A673 (cell line): ENCODE measurements at regions not wholly inside any gene's neighbourhood (a gene's known extent, or its start where the extent isn't known, plus 50 kb on each side); places are given as distances from the start of the nearest gene placed in this dataset.

Experiments
- BruUV-seq: library from RNA; stranded (reverse); fragments of 400-500 nt; replicated peaks from 2 replicates; lab custom pipeline; 2021; lab: Mats Ljungman, UMichigan
- CTCF ChIA-PET: fragments of 300-600 bp; sonication (Branson Sonifier 250); formaldehyde crosslinking; loops from one replicate; lab custom pipeline; 2022; ENCODE audit warnings: antibody characterized with exemption; lab: Charles Lee
- POLR2A ChIA-PET: fragments of 300-600 bp; sonication (Branson Sonifier 250); formaldehyde crosslinking; loops from one replicate; lab custom pipeline; 2022; ENCODE audit warnings: antibody characterized with exemption; ENCODE audit not compliant: low non-redundant PET; lab: Charles Lee
- DNase-seq: peaks from one replicate; pipeline ENCODE4 v3.0.0-alpha.2; 2015; ENCODE audit warnings: low spot score
- H3K27ac ChIP-seq: fragments of 200-600 bp; sonication (generic); 2 replicates; pipeline ENCODE4 v1.5.1; 2016; ENCODE audit warnings: mixed run types, low read depth, mild to moderate bottlenecking, mixed read lengths, antibody characterized with exemption, low read length; ENCODE audit not compliant: poor library complexity, severe bottlenecking
- H3K27me3 ChIP-seq: fragments of 200-600 bp; sonication (generic); replicated peaks from 2 replicates; pipeline ENCODE4 v1.6.1; 2017; ENCODE audit warnings: mixed run types, low read depth, mild to moderate bottlenecking, mixed read lengths, antibody characterized with exemption, low read length; ENCODE audit not compliant: insufficient read depth, poor library complexity
- H3K36me3 ChIP-seq: fragments of 200-600 bp; sonication (generic); 2 replicates; pipeline ENCODE4 v1.6.1; 2016; ENCODE audit warnings: mixed run types, mild to moderate bottlenecking, mixed read lengths, antibody characterized with exemption, low read length; ENCODE audit not compliant: insufficient read depth, poor library complexity, severe bottlenecking
- H3K4me1 ChIP-seq: fragments of 200-600 bp; sonication (generic); 2 replicates; pipeline ENCODE4 v1.6.1; 2017; ENCODE audit warnings: mixed run types, mild to moderate bottlenecking, mixed read lengths, antibody characterized with exemption, low read length; ENCODE audit not compliant: insufficient read depth, poor library complexity, severe bottlenecking
- H3K4me3 ChIP-seq: fragments of 200-600 bp; sonication (generic); 2 replicates; pipeline ENCODE4 v1.5.1; 2016; ENCODE audit warnings: low read depth, mixed run types, mild to moderate bottlenecking, mixed read lengths, low read length; ENCODE audit not compliant: poor library complexity, severe bottlenecking
- H3K9me3 ChIP-seq: fragments of 200-600 bp; sonication (generic); 2 replicates; pipeline ENCODE4 v1.6.1; 2016; ENCODE audit warnings: mixed run types, low read depth, mild to moderate bottlenecking, mixed read lengths, antibody characterized with exemption, low read length; ENCODE audit not compliant: poor library complexity, severe bottlenecking
- EZH2 ChIP-seq: fragments of 200-600 bp; sonication (generic); IDR thresholded peaks from 2 replicates; pipeline ENCODE4 v1.6.1; 2017; ENCODE audit warnings: borderline replicate concordance, low read depth, mild to moderate bottlenecking, mixed read lengths, antibody characterized with exemption, low read length; ENCODE audit not compliant: poor library complexity, severe bottlenecking
- intact Hi-C: fragments of 100-400 bp; cut with micrococcal nuclease; formaldehyde crosslinking; loops from one replicate; pipeline ENCODE4 v1.10.0; 2022; ENCODE audit not compliant: unreplicated experiment
- TF ChIP-seq, protein P1 (sequence below): fragments of 300-800, 200-600 bp; sonication (generic); conservative IDR thresholded peaks from 2 replicates; pipeline ENCODE4 v1.5.1; 2017; ENCODE audit warnings: low read depth, mild to moderate bottlenecking, antibody characterized with exemption, low read length, moderate library complexity, mixed read lengths

- intact Hi-C loops = loop anchor here (10.0 kb wide), 2 partner anchors 889 to 1149 kb away; no protein-coding TSS in a partner anchor
- POLR2A ChIA-PET = no interaction called here
- Histone ChIP-seq H3K4me1 (no peaks in the 10 kb centered on the region), H3K36me3 (no peaks in the 10 kb centered on the region), H3K27ac (no peak overlapping the region), H3K27me3 (no peaks in the 10 kb centered on the region), H3K4me3 (no peak overlapping the region), H3K9me3 (no peaks in the 10 kb centered on the region)
- CTCF ChIA-PET = no interaction called here
- TF ChIP-seq EZH2 = no peak
- TF ChIP-seq, protein P1, sequence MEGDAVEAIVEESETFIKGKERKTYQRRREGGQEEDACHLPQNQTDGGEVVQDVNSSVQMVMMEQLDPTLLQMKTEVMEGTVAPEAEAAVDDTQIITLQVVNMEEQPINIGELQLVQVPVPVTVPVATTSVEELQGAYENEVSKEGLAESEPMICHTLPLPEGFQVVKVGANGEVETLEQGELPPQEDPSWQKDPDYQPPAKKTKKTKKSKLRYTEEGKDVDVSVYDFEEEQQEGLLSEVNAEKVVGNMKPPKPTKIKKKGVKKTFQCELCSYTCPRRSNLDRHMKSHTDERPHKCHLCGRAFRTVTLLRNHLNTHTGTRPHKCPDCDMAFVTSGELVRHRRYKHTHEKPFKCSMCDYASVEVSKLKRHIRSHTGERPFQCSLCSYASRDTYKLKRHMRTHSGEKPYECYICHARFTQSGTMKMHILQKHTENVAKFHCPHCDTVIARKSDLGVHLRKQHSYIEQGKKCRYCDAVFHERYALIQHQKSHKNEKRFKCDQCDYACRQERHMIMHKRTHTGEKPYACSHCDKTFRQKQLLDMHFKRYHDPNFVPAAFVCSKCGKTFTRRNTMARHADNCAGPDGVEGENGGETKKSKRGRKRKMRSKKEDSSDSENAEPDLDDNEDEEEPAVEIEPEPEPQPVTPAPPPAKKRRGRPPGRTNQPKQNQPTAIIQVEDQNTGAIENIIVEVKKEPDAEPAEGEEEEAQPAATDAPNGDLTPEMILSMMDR = no peak
- BruUV-seq = no TSS peak
- no peak for DNase-seq
These were observed 101.2 kb upstream of the FSHR start for GRCh38 chr2:49255409-49255971.

- DNase-seq = no peak
- BruUV-seq = no TSS peak
- H3K4me1 ChIP-seq = no peaks in the 10 kb centered on the region
- no peaks in the 10 kb centered on the region for H3K27me3 ChIP-seq
- H3K9me3 ChIP-seq = no peaks in the 10 kb centered on the region
- H3K4me3 ChIP-seq = no peak overlapping the region
- ChIA-PET POLR2A (no interaction called here), CTCF (no interaction called here)
- intact Hi-C loops = loop anchor here (10.0 kb wide), 2 partner anchors 890 to 1150 kb away; no protein-coding TSS in a partner anchor
- no peak overlapping the region for H3K27ac ChIP-seq
- TF ChIP-seq, protein P1 = no peak
- TF ChIP-seq EZH2 = no peak
- no peaks in the 10 kb centered on the region for H3K36me3 ChIP-seq
These were observed 100.1 kb upstream of the FSHR start for GRCh38 chr2:49254401-49254800.

DNA sequence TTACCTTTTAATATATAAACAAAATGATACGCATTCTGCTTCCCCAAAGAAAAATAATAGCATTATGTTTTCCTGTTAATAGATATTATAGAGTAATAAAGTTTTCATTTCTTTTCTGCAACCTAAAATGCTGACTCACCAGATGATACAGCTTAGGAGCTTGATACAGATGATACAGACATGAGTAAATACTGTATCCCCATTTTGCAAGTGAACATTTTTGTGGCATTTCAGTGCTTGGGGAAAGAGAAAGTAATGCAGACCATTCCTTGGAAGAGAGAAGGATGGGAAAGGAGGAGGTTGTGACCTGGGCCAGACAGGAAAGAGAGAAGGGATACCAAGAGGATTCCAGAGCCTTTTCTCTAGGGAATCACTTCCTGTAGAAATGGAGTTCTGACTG, 97.5 kb upstream of the FSHR start:
- ChIA-PET POLR2A (no interaction called here), CTCF (no interaction called here)
- TF ChIP-seq, protein P1 = no peak
- no peak for TF ChIP-seq EZH2
- Histone ChIP-seq H3K4me3 (no peak overlapping the region), H3K36me3 (no peaks in the 10 kb centered on the region), H3K27ac (no peak overlapping the region), H3K27me3 (no peaks in the 10 kb centered on the region), H3K4me1 (no peaks in the 10 kb centered on the region), H3K9me3 (no peaks in the 10 kb centered on the region)
- intact Hi-C loops = loop anchor here (10.0 kb wide), 2 partner anchors 893 to 1153 kb away; no protein-coding TSS in a partner anchor
- BruUV-seq = no TSS peak
- no peak for DNase-seq
